ENCODE measurements at regions not wholly inside any gene's neighbourhood (a gene's known extent, or its start where the extent isn't known, plus 50 kb on each side); places are given as distances from the start of the nearest gene placed in this dataset.

- TF ChIP-seq GATA3 (IDR thresholded peaks at IDR 0.05; ENCODE audit: low read depth, low read length): no peak
- no peak for TF ChIP-seq GATA2 (IDR thresholded peaks at IDR 0.05; ENCODE audit: low read depth, low read length)
Observed at GRCh38 chr13:109427695-109428094, 358.7 kb downstream of the IRS2 start.
